GM11168 (cell line): ENCODE measurements at regions not wholly inside any gene's neighbourhood (a gene's known extent, or its start where the extent isn't known, plus 50 kb on each side); places are given as distances from the start of the nearest gene placed in this dataset.
"Not testable (repeated sequence)": the region's sequence is repeated elsewhere in the genome, so short reads cannot be mapped to it uniquely, and the experiment has no call there.

Experiments
- in situ Hi-C: fragments of 300-500 bp; cut with MboI; formaldehyde crosslinking; loops from one replicate; pipeline ENCODE4 v1.12.0; 2022; ENCODE audit warnings: low sequenced_read_pairs; ENCODE audit not compliant: unreplicated experiment

- in situ Hi-C loops, result loop anchor here (10.0 kb wide), 1 partner anchor 141 kb away; no protein-coding TSS in a partner anchor
Observed at GRCh38 chr1:14413819-14414490, 184.5 kb upstream of the KAZN start.

GRCh38 chr1:14415396-14415795 lies 183.1 kb upstream of the KAZN start:
- in situ Hi-C loops, result loop anchor here (10.0 kb wide), 1 partner anchor 139 kb away; no protein-coding TSS in a partner anchor

- in situ Hi-C loops, result loop anchor here (10.0 kb wide), 1 partner anchor 135 kb away; no protein-coding TSS in a partner anchor
Observed at GRCh38 chr1:14419778-14420218, 178.7 kb upstream of the KAZN start.

GRCh38 chr1:14420686-14421085 lies 177.8 kb upstream of the KAZN start:
- in situ Hi-C loops, result no loop called here

- in situ Hi-C loops, result no loop called here
Observed at GRCh38 chr1:14421295-14421976, 177.0 kb upstream of the KAZN start.

GRCh38 chr1:14421977-14422609 lies 176.4 kb upstream of the KAZN start:
- in situ Hi-C loops, result no loop called here

- in situ Hi-C loops, result no loop called here
Observed at GRCh38 chr1:14424325-14425002, 174.0 kb upstream of the KAZN start.

- in situ Hi-C loops, result no loop called here
Observed at GRCh38 chr1:14426854-14427253, 171.6 kb upstream of the KAZN start.

GRCh38 chr1:14429577-14429976 lies 168.9 kb upstream of the KAZN start:
- in situ Hi-C loops, result no loop called here

- in situ Hi-C loops, result not testable (repeated sequence)
Observed at GRCh38 chr1:14432728-14433127, 165.8 kb upstream of the KAZN start.

GRCh38 chr1:14435368-14436023 lies 163.0 kb upstream of the KAZN start:
- in situ Hi-C loops, result no loop called here

- in situ Hi-C loops, result no loop called here
Observed at GRCh38 chr1:14437417-14437918, 161.0 kb upstream of the KAZN start.

- in situ Hi-C loops, result no loop called here
Observed at GRCh38 chr1:14438127-14438769, 160.2 kb upstream of the KAZN start.

- in situ Hi-C loops, result no loop called here
Observed at GRCh38 chr1:14439015-14439414, 159.5 kb upstream of the KAZN start.

- in situ Hi-C loops, result no loop called here
Observed at GRCh38 chr1:14440166-14440565, 158.3 kb upstream of the KAZN start.

- in situ Hi-C loops, result no loop called here
Observed at GRCh38 chr1:14440731-14441130, 157.8 kb upstream of the KAZN start.

GRCh38 chr1:14441302-14441741 lies 157.2 kb upstream of the KAZN start:
- in situ Hi-C loops, result no loop called here

GRCh38 chr1:14442669-14443068 lies 155.8 kb upstream of the KAZN start:
- in situ Hi-C loops, result no loop called here

GRCh38 chr1:14443164-14443787 lies 155.2 kb upstream of the KAZN start:
- in situ Hi-C loops, result no loop called here
